ENCODE measurements at regions not wholly inside any gene's neighbourhood (a gene's known extent, or its start where the extent isn't known, plus 50 kb on each side); places are given as distances from the start of the nearest gene placed in this dataset.

DNA sequence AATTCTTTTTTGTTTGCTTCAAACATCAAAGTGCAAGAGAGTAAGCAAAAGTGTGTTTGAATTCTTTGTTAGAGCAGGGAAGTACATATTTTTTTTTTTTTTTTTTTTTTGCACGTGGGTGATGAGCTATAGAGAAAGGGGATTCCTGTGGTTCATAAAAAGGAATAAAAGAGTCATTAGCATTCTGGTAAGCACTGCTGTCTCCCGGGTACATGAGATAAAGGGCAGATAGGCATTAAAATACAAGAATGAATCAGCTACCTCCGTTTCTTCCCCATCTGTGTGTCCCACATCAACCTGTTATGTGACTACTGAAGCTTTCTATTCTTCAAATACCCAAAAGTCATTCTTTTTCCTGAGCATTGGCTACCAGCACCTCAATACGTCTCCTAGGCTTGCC lies 102.4 kb upstream of the SEMA3D start:
- TF ChIP-seq POLR2AphosphoS5 (IDR thresholded peaks at IDR 0.05) (no peak), CTCF (IDR thresholded peaks at IDR 0.05) (no peak)
